ENCODE measurements at regions not wholly inside any gene's neighbourhood (a gene's known extent, or its start where the extent isn't known, plus 50 kb on each side); places are given as distances from the start of the nearest gene placed in this dataset.
"Not testable (repeated sequence)": the region's sequence is repeated elsewhere in the genome, so short reads cannot be mapped to it uniquely, and the experiment has no call there.

DNA sequence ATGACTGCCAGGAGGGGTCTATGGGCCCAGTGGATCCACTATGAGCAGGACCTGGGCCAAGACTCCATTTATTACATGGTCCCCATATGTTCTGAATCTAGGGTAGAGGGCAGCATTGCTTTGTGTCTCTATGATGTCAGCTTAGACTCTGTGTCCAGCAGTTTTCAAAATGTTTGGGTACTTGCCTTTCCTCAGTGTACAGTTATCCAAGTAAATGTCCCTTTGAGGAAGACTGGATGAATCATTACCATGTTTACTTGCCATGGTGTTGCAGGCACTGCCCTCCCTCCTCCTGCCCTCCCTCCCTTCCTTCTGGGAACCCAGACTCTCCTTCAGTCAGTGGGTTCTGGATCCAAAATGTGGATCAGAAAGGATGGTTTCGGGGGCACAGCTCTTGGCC lies 108.6 kb downstream of the NRN1 start:
- Histone ChIP-seq H3K4me3 (ENCODE audit: low read length in 2 of 2) (no peak overlapping the region), H3K9ac (ENCODE audit: low read length in 2 of 2) (no peak overlapping the region), H3K4me1 (ENCODE audit: control insufficient read depth, insufficient read depth, low read length) (peaks cover 2% of the 10 kb centered on the region), H3K27me3 (ENCODE audit: control insufficient read depth in 1 of 2, insufficient read depth in 2 of 2, low read length in 2 of 2) (peaks cover 0 to 2% of the 10 kb centered on the region in 2 donors), H3K36me3 (ENCODE audit: control insufficient read depth in 2 of 2, insufficient read depth in 2 of 2, low read length in 2 of 2) (no peaks in the 10 kb centered on the region), H3K27ac (ENCODE audit: low read length) (no peak overlapping the region), H3K9me3 (ENCODE audit: control insufficient read depth in 2 of 2, low read length in 2 of 2) (no peaks in the 10 kb centered on the region)

DNA sequence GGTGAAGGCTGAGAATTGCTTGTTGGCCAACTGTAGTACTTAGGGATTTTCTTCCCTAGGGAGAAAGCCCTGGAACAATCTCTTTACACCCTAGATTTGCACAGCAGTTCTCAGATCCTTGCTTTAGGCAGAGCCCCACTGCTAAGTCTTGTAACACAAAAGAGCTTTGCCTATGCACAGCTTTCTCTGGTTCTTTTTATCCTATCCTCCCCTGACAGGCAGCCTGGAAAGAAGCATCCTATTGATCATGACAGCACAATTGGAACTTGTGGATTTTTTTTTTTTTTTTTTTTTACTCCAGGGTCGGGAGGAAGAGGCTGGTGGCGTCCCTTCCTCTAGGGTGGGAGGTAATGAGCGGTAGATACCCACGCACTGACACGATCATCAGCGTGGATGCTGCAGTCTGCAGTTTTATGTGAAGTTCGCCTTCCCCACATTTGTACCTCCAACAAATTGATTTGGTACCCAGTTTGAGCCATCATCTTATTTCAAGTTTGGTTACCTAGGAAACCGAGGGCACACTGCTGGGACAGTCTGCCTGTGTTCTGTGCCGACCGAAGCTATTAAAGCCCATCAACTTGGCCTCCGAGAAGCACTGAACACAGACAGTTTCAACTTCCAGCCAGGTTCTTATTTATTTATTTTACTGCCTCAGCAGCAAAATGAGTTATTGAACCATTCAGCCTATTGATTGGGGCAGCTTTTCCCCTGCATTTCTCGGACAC lies 110.1 kb downstream of the NRN1 start:
- Histone ChIP-seq H3K27ac (ENCODE audit: low read length) (no peak overlapping the region), H3K9ac (ENCODE audit: low read length in 2 of 2) (no peak overlapping the region), H3K4me1 (ENCODE audit: control insufficient read depth, insufficient read depth, low read length) (peaks cover 2% of the 10 kb centered on the region), H3K4me3 (ENCODE audit: low read length in 2 of 2) (no peak overlapping the region), H3K9me3 (ENCODE audit: control insufficient read depth in 2 of 2, low read length in 2 of 2) (no peaks in the 10 kb centered on the region), H3K27me3 (ENCODE audit: control insufficient read depth in 1 of 2, insufficient read depth in 2 of 2, low read length in 2 of 2) (peaks cover 0 to 6% of the 10 kb centered on the region in 2 donors), H3K36me3 (ENCODE audit: control insufficient read depth in 2 of 2, insufficient read depth in 2 of 2, low read length in 2 of 2) (no peaks in the 10 kb centered on the region)

DNA sequence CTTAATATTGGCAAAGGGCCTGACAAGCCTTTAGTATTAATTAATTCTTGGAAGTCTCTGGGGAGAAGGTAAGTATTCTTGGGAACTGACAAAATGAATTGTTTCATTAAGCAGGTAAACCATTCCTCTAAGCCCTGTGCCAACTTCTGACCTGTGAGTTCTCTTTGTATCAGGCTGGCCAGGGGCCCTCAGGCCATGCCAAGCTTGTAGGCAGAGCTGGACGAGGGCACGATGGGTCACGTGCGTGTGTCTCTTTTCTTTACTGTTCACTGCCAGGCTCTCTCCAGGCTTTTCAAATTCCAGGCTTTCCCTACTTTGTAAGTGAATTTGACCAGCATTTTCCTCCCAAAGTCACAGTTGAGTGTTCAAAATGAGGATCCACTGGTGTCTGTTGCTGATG lies 112.4 kb downstream of the NRN1 start:
- peaks cover 2% of the 10 kb centered on the region for H3K4me1 ChIP-seq (ENCODE audit: control insufficient read depth, insufficient read depth, low read length)
- peaks cover 0 to 6% of the 10 kb centered on the region in 2 donors for H3K27me3 ChIP-seq (ENCODE audit: control insufficient read depth in 1 of 2, insufficient read depth in 2 of 2, low read length in 2 of 2)
- no peak overlapping the region for H3K9ac ChIP-seq (ENCODE audit: low read length in 2 of 2)
- no peak overlapping the region for H3K4me3 ChIP-seq (ENCODE audit: low read length in 2 of 2)
- no peak overlapping the region for H3K27ac ChIP-seq (ENCODE audit: low read length)
- H3K9me3 ChIP-seq (ENCODE audit: control insufficient read depth in 2 of 2, low read length in 2 of 2), result no peaks in the 10 kb centered on the region
- H3K36me3 ChIP-seq (ENCODE audit: control insufficient read depth in 2 of 2, insufficient read depth in 2 of 2, low read length in 2 of 2), result no peaks in the 10 kb centered on the region

DNA sequence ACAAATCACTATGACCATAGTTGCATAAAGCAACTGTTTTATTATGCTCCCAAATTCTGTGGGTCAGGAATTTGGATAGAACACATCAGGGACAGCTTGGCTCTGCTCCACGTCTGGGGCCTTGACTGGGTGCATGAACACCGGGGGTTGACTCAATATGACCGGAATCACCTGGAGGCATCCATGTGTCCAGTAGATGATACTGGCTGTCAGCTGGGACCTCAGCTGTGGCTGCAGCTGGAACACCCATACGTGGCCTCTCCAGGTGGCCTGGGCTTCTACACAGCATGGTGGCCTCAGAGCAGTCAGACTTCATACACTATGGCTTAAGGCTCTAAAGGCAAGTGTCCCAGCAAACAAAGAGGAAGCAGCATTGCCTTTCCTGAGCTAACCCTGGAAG lies 113.4 kb downstream of the NRN1 start:
- H3K9ac ChIP-seq (ENCODE audit: low read length in 2 of 2), result no peak overlapping the region
- peaks cover 2% of the 10 kb centered on the region for H3K4me1 ChIP-seq (ENCODE audit: control insufficient read depth, insufficient read depth, low read length)
- no peak overlapping the region for H3K4me3 ChIP-seq (ENCODE audit: low read length in 2 of 2)
- H3K27ac ChIP-seq (ENCODE audit: low read length), result no peak overlapping the region
- peaks cover 0 to 4% of the 10 kb centered on the region in 2 donors for H3K27me3 ChIP-seq (ENCODE audit: control insufficient read depth in 1 of 2, insufficient read depth in 2 of 2, low read length in 2 of 2)
- no peaks in the 10 kb centered on the region for H3K36me3 ChIP-seq (ENCODE audit: control insufficient read depth in 2 of 2, insufficient read depth in 2 of 2, low read length in 2 of 2)
- no peaks in the 10 kb centered on the region for H3K9me3 ChIP-seq (ENCODE audit: control insufficient read depth in 2 of 2, low read length in 2 of 2)

DNA sequence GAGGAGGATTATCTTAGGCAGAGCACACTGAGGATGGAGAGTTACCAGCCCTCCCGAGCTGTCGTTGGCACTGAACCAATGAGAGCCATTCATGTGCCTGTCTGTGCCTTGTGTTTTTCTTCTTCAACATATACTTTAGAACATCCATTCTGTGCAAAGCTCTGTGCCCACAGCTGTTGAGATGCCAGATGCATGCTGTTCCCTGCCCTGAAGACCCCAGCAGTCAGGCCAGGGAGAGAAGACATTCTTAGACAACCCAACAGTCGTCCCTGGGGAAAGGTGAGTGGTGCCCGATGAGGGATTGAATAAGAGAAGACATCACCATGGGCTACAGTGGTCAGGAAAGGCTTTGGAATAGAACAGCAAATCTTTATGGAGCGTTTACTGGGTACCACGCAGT lies 114.1 kb downstream of the NRN1 start:
- peaks cover 2% of the 10 kb centered on the region for H3K4me1 ChIP-seq (ENCODE audit: control insufficient read depth, insufficient read depth, low read length)
- no peaks in the 10 kb centered on the region for H3K9me3 ChIP-seq (ENCODE audit: control insufficient read depth in 2 of 2, low read length in 2 of 2)
- H3K9ac ChIP-seq (ENCODE audit: low read length in 2 of 2), result no peak overlapping the region
- H3K27me3 ChIP-seq (ENCODE audit: control insufficient read depth in 1 of 2, insufficient read depth in 2 of 2, low read length in 2 of 2), result peaks cover 0 to 4% of the 10 kb centered on the region in 2 donors
- H3K36me3 ChIP-seq (ENCODE audit: control insufficient read depth in 2 of 2, insufficient read depth in 2 of 2, low read length in 2 of 2), result no peaks in the 10 kb centered on the region
- no peak overlapping the region for H3K27ac ChIP-seq (ENCODE audit: low read length)
- H3K4me3 ChIP-seq (ENCODE audit: low read length in 2 of 2), result no peak overlapping the region

DNA sequence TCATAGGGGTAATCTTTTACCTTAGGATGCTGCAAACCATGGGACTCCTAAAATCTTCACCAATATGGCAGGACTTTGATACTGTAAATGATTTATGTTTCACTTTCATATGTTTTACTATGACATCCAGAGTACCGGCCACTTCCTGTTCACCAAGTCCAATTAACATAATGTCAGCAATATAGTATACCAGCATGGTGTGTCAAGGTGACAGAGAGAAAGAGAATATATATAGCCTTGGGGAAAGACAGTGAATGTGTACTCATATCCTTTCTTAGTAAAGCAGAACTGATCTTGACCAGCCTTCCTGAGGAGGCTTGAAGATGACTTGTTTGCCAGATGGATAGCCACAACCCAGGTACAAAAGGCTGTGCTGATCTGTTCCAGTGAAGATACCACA lies 127.9 kb downstream of the NRN1 start:
- Histone ChIP-seq H3K36me3 (ENCODE audit: control insufficient read depth in 2 of 2, insufficient read depth in 2 of 2, low read length in 2 of 2) (no peaks in the 10 kb centered on the region), H3K4me1 (ENCODE audit: control insufficient read depth, insufficient read depth, low read length) (no peaks in the 10 kb centered on the region)

DNA sequence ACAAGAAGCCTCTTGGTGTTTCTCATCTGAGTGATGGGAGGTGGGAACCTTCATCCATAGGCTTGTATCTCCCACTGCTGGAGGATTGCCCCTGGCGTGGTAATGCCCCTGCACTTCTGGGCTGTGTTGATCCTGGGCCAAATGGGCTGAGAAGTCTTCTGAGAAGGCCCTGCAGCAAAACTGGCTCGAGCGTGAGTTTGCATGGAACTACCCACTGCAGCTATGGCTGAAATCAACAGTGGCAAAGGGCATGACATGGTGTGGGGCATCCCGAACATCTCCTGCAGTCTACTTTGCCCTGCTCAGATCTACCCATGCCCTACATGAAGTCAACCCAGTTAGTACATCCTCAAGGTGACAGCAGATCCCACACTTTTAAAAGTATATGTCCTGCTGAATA lies 130.6 kb downstream of the NRN1 start:
- Histone ChIP-seq H3K9ac (ENCODE audit: low read length in 2 of 2) (no peak overlapping the region), H3K4me1 (ENCODE audit: control insufficient read depth, insufficient read depth, low read length) (no peaks in the 10 kb centered on the region), H3K27ac (ENCODE audit: low read length) (no peak overlapping the region), H3K4me3 (ENCODE audit: low read length in 2 of 2) (no peak overlapping the region), H3K27me3 (ENCODE audit: control insufficient read depth in 1 of 2, insufficient read depth in 2 of 2, low read length in 2 of 2) (peaks cover 0 to 2% of the 10 kb centered on the region in 2 donors), H3K36me3 (ENCODE audit: control insufficient read depth in 2 of 2, insufficient read depth in 2 of 2, low read length in 2 of 2) (no peaks in the 10 kb centered on the region), H3K9me3 (ENCODE audit: control insufficient read depth in 2 of 2, low read length in 2 of 2) (peaks cover 0 to 4% of the 10 kb centered on the region in 2 donors)

More for the DNA sequence above, 127.9 kb downstream of the NRN1 start:
- Histone ChIP-seq H3K9me3 (ENCODE audit: control insufficient read depth in 2 of 2, low read length in 2 of 2) (no peaks in the 10 kb centered on the region), H3K4me3 (ENCODE audit: low read length in 2 of 2) (no peak overlapping the region), H3K27ac (ENCODE audit: low read length) (no peak overlapping the region), H3K9ac (ENCODE audit: low read length in 2 of 2) (no peak overlapping the region), H3K27me3 (ENCODE audit: control insufficient read depth in 1 of 2, insufficient read depth in 2 of 2, low read length in 2 of 2) (peaks cover 0 to 2% of the 10 kb centered on the region in 2 donors)

DNA sequence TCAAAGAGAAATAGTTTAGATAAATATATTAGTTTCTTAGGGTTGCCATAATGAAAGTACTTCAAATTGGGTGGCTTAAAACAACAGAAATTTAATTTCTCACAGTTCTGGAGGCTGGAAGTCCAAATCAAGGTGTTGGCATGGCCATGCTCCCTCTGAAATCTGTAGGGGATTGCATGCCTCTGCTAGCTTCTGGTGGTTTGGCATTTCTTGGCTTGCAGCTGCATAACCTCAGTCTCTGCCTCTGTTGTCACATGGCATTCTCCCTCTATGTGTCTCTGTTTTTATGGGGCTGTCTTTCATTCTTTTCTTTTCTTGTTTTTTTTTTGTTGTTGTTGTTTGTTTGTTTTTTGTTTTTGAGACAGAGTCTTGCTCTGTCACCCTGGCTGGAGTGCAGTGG lies 132.7 kb downstream of the NRN1 start:
- not testable (repeated sequence) for H3K36me3 ChIP-seq (ENCODE audit: control insufficient read depth in 2 of 2, insufficient read depth in 2 of 2, low read length in 2 of 2); H3K27me3 ChIP-seq (ENCODE audit: control insufficient read depth in 1 of 2, insufficient read depth in 2 of 2, low read length in 2 of 2); H3K9me3 ChIP-seq (ENCODE audit: control insufficient read depth in 2 of 2, low read length in 2 of 2); H3K4me1 ChIP-seq (ENCODE audit: control insufficient read depth, insufficient read depth, low read length); H3K27ac ChIP-seq (ENCODE audit: low read length); H3K9ac ChIP-seq (ENCODE audit: low read length in 2 of 2); H3K4me3 ChIP-seq (ENCODE audit: low read length in 2 of 2)

DNA sequence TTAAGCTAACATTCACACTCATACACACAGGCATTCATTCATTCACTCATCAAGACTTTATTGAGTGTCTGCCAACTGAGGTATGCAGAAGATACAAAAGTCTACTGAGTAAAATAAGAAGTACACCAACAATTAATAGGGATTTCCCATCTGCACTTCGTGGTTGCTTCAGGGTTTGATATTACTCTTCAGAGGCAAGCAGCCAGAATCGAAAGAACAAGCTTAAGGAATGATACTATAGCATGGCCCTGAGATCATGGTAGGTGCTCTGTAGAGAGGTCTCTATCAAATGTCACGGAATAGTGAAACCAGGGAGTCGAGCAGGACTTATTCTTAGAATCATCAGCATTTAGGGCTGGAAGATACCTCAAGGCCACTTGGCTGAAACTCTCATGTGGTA lies 135.4 kb downstream of the NRN1 start:
- Histone ChIP-seq H3K9ac (ENCODE audit: low read length in 2 of 2) (no peak overlapping the region), H3K27ac (ENCODE audit: low read length) (no peak overlapping the region), H3K4me3 (ENCODE audit: low read length in 2 of 2) (no peak overlapping the region), H3K36me3 (ENCODE audit: control insufficient read depth in 2 of 2, insufficient read depth in 2 of 2, low read length in 2 of 2) (no peaks in the 10 kb centered on the region), H3K9me3 (ENCODE audit: control insufficient read depth in 2 of 2, low read length in 2 of 2) (peaks cover 0 to 4% of the 10 kb centered on the region in 2 donors), H3K27me3 (ENCODE audit: control insufficient read depth in 1 of 2, insufficient read depth in 2 of 2, low read length in 2 of 2) (no peaks in the 10 kb centered on the region), H3K4me1 (ENCODE audit: control insufficient read depth, insufficient read depth, low read length) (no peaks in the 10 kb centered on the region)

DNA sequence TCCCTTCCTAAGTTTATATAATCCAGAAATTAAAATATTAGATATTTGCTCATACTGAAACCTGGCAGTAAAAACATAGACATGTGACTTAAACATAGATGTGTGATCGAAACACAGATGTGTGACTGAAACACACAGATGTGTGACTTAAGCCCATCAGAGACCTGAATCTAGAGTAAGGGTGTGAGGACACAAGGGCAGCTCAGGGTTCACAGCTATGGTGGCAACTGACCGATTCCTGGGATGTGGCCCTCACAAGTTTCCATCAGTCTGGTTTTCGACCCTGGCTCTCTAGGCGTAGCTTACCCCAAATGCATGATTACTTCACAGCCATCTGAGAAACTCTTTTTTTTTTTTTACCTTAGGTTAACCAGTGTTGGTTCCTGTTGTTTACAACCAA lies 137.0 kb downstream of the NRN1 start:
- H3K36me3 ChIP-seq (ENCODE audit: control insufficient read depth in 2 of 2, insufficient read depth in 2 of 2, low read length in 2 of 2), result no peaks in the 10 kb centered on the region
- H3K4me1 ChIP-seq (ENCODE audit: control insufficient read depth, insufficient read depth, low read length), result no peaks in the 10 kb centered on the region
- H3K9me3 ChIP-seq (ENCODE audit: control insufficient read depth in 2 of 2, low read length in 2 of 2), result peaks cover 0 to 4% of the 10 kb centered on the region in 2 donors
- H3K27ac ChIP-seq (ENCODE audit: low read length), result no peak overlapping the region
- H3K9ac ChIP-seq (ENCODE audit: low read length in 2 of 2), result no peak overlapping the region
- no peak overlapping the region for H3K4me3 ChIP-seq (ENCODE audit: low read length in 2 of 2)
- H3K27me3 ChIP-seq (ENCODE audit: control insufficient read depth in 1 of 2, insufficient read depth in 2 of 2, low read length in 2 of 2), result no peaks in the 10 kb centered on the region

DNA sequence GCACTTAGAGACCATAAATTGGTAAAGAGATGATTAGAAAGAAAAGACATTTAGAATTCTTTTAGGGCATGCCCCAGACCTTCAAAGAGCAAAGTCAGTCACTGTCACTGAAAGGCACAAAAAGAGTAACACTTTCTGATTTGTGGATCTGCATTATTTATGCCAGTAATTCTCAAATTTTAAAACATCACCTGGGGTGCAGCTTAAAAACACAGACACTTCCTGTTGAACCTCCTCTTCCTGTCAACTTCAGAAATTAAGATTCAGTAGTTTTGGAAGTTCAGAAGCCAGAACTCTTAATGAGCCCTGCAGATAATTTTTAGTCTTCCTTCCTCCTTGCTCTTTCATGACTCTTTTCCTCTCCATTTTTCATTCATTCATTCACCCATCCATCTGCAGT lies 137.5 kb downstream of the NRN1 start:
- Histone ChIP-seq H3K9me3 (ENCODE audit: control insufficient read depth in 2 of 2, low read length in 2 of 2) (peaks cover 0 to 5% of the 10 kb centered on the region in 2 donors), H3K27ac (ENCODE audit: low read length) (no peak overlapping the region), H3K4me1 (ENCODE audit: control insufficient read depth, insufficient read depth, low read length) (no peaks in the 10 kb centered on the region), H3K36me3 (ENCODE audit: control insufficient read depth in 2 of 2, insufficient read depth in 2 of 2, low read length in 2 of 2) (no peaks in the 10 kb centered on the region), H3K4me3 (ENCODE audit: low read length in 2 of 2) (no peak overlapping the region), H3K9ac (ENCODE audit: low read length in 2 of 2) (no peak overlapping the region), H3K27me3 (ENCODE audit: control insufficient read depth in 1 of 2, insufficient read depth in 2 of 2, low read length in 2 of 2) (no peaks in the 10 kb centered on the region)

Measured in stomach smooth muscle (tissue), 2 donors.